Spleen (tissue), 11 donors: ENCODE measurements at regions not wholly inside any gene's neighbourhood (a gene's known extent, or its start where the extent isn't known, plus 50 kb on each side); places are given as distances from the start of the nearest gene placed in this dataset.

ENCODE experiments used
- DNase-seq: peaks from one replicate; pipeline ENCODE4 v3.0.0-alpha.2; 2020
- H3K27ac ChIP-seq, 8 donors: fragments of 200-600 bp; sonication (generic) in 7 of 8; 1 replicate in 4 of 8; 2 replicates in 4 of 8; pipeline versions ENCODE4 v1.5.0 to v1.8.0; 2016 to 2021; ENCODE audit warnings: inconsistent platforms in 4 of 8, mild to moderate bottlenecking in 4 of 8, moderate library complexity in 1 of 8
- H3K27me3 ChIP-seq, 7 donors: fragments of 200-600 bp; sonication (generic) in 6 of 7; replicated peaks in 1 of 7; 1 replicate in 4 of 7; 2 replicates in 3 of 7; pipeline versions ENCODE4 v1.5.0 to v1.8.0; 2016 to 2021; ENCODE audit warnings: inconsistent platforms in 3 of 7, mild to moderate bottlenecking in 1 of 7
- H3K36me3 ChIP-seq, 6 donors: fragments of 200-600 bp; sonication (generic) in 5 of 6; 1 replicate in 4 of 6; 2 replicates in 2 of 6; pipeline versions ENCODE4 v1.5.0 to v1.8.0; 2016 to 2021; ENCODE audit warnings: inconsistent platforms in 2 of 6
- H3K4me1 ChIP-seq, 6 donors: fragments of 200-600 bp; sonication (generic) in 5 of 6; 1 replicate in 3 of 6; 2 replicates in 3 of 6; pipeline versions ENCODE4 v1.5.0 to v1.8.0; 2016 to 2021; ENCODE audit warnings: inconsistent platforms in 3 of 6
- H3K4me3 ChIP-seq, 8 donors: fragments of 200-600 bp; sonication (generic) in 7 of 8; 1 replicate in 4 of 8; 2 replicates in 4 of 8; pipeline versions ENCODE4 v1.5.0 to v1.8.0; 2016 to 2021; ENCODE audit warnings: inconsistent platforms in 4 of 8, mild to moderate bottlenecking in 4 of 8, moderate library complexity in 2 of 8
- H3K9me3 ChIP-seq, 8 donors: fragments of 200-600 bp; sonication (generic) in 7 of 8; 1 replicate in 4 of 8; 2 replicates in 4 of 8; pipeline versions ENCODE4 v1.5.0 to v1.8.0; 2016 to 2021; ENCODE audit warnings: inconsistent platforms in 4 of 8
- CTCF ChIP-seq, 11 experiments: fragments of 200-600 bp in 7 of 11; fragments of 450-650 bp in 4 of 11; sonication (generic) in 4 of 11; IDR thresholded peaks in 8 of 11; conservative IDR thresholded peaks in 3 of 11; 1 replicate in 7 of 11; 2 replicates in 4 of 11; pipeline versions ENCODE4 v1.4.0 to v1.8.0; 2016 to 2021; ENCODE audit warnings: antibody characterized with exemption in 11 of 11, inconsistent platforms in 4 of 11, mild to moderate bottlenecking in 1 of 11
- POLR2A ChIP-seq, 3 donors: fragments of 450-650 bp; IDR thresholded peaks; one replicate each; pipeline ENCODE4 v1.5.1; 2017; ENCODE audit warnings: antibody characterized with exemption in 3 of 3, mild to moderate bottlenecking in 1 of 3
- POLR2AphosphoS5 ChIP-seq, 3 donors: sonication (generic); formaldehyde crosslinking; IDR thresholded peaks; one replicate each; pipeline ENCODE4 v1.5.1; 2017; ENCODE audit warnings: antibody characterized with exemption in 3 of 3
- WGBS, 5 donors: extraction: QIAGEN DNeasy Blood & Tissue Kit in 3 of 5; methylation state at CpG; one replicate each; pipeline versions ENCODE4 v1.1.5 to v1.1.7; 2013 to 2018; 5-methylcytosine and 5-hydroxymethylcytosine counted together
- intact Hi-C: fragments of 100-400 bp; cut with DNase I; formaldehyde crosslinking; loops from one replicate; pipeline ENCODE4 v1.15.0; 2023; ENCODE audit warnings: low total_unique reads
- donor health status: healthy with polysubstance abuse.
- donor health status: DM: no; HTN: no; CAD: no; lungs with moderate emphysema.
- donor health status: DM: no; HTN: no; CAD: no.
- donor health status: Bipolar disorder and iron deficiency.
- donor health status: healthy.
- donor health status: DM: no; HTN: no; CAD: no.
- donor health status: DM: yes; HTN: yes; CAD: no.

GRCh38 chr9:2355697-2355983 lies 265.9 kb upstream of the VLDLR start:
- no peak overlapping the region for H3K4me3 ChIP-seq
- no peak overlapping the region for H3K27ac ChIP-seq
- no peak for TF ChIP-seq POLR2A (IDR thresholded peaks at IDR 0.05)
- no peak for TF ChIP-seq POLR2AphosphoS5 (IDR thresholded peaks at IDR 0.05)
- TF ChIP-seq CTCF (IDR thresholded peaks at IDR 0.05 in 8 of 11, conservative IDR thresholded peaks at IDR 0.05 in 3 of 11): no peak
- H3K27me3 ChIP-seq: peaks cover 0 to 5% (median 0%) of the 10 kb centered on the region in 7 donors
- H3K4me1 ChIP-seq: no peaks in the 10 kb centered on the region
- H3K36me3 ChIP-seq: no peaks in the 10 kb centered on the region
- WGBS, 5 donors: 59 to 75% (median 69%) methylated on average over 7 of the region's 7 CpGs
- intact Hi-C loops: no loop called here
- H3K9me3 ChIP-seq: no peaks in the 10 kb centered on the region
- no peak for DNase-seq

GRCh38 chr9:2356041-2356790 lies 265.4 kb upstream of the VLDLR start:
- H3K4me1 ChIP-seq: no peaks in the 10 kb centered on the region
- DNase-seq: no peak
- no peaks in the 10 kb centered on the region for H3K36me3 ChIP-seq
- WGBS, 5 donors: 83 to 96% (median 87%) methylated on average over 8 of the region's 8 CpGs
- H3K27me3 ChIP-seq: peaks cover 0 to 5% (median 0%) of the 10 kb centered on the region in 7 donors
- intact Hi-C loops: no loop called here
- TF ChIP-seq CTCF (IDR thresholded peaks at IDR 0.05 in 8 of 11, conservative IDR thresholded peaks at IDR 0.05 in 3 of 11) (no peak), POLR2A (IDR thresholded peaks at IDR 0.05) (no peak), POLR2AphosphoS5 (IDR thresholded peaks at IDR 0.05) (no peak)
- H3K4me3 ChIP-seq: no peak overlapping the region
- no peaks in the 10 kb centered on the region for H3K9me3 ChIP-seq
- no peak overlapping the region for H3K27ac ChIP-seq

GRCh38 chr9:2359891-2360471 lies 261.6 kb upstream of the VLDLR start:
- Histone ChIP-seq H3K4me3 (no peak overlapping the region), H3K36me3 (no peaks in the 10 kb centered on the region), H3K27ac (no peak overlapping the region), H3K4me1 (no peaks in the 10 kb centered on the region), H3K27me3 (peaks cover 0 to 5% (median 0%) of the 10 kb centered on the region in 7 donors), H3K9me3 (no peaks in the 10 kb centered on the region)
- intact Hi-C loops: no loop called here
- 67 to 74% (median 69%) methylated on average over 3 of the region's 3 CpGs for WGBS, 5 donors
- DNase-seq: no peak
- TF ChIP-seq POLR2AphosphoS5 (IDR thresholded peaks at IDR 0.05) (no peak), CTCF (IDR thresholded peaks at IDR 0.05 in 8 of 11, conservative IDR thresholded peaks at IDR 0.05 in 3 of 11) (no peak), POLR2A (IDR thresholded peaks at IDR 0.05) (no peak)

- Histone ChIP-seq H3K4me1 (no peaks in the 10 kb centered on the region), H3K4me3 (no peak overlapping the region), H3K9me3 (no peaks in the 10 kb centered on the region), H3K27me3 (peaks cover 0 to 5% (median 0%) of the 10 kb centered on the region in 7 donors), H3K36me3 (no peaks in the 10 kb centered on the region), H3K27ac (no peak overlapping the region)
- TF ChIP-seq CTCF (IDR thresholded peaks at IDR 0.05 in 8 of 11, conservative IDR thresholded peaks at IDR 0.05 in 3 of 11) (no peak), POLR2A (IDR thresholded peaks at IDR 0.05) (no peak), POLR2AphosphoS5 (IDR thresholded peaks at IDR 0.05) (no peak)
- DNase-seq: no peak
- intact Hi-C loops: no loop called here
- WGBS, 5 donors: 82 to 87% (median 84%) methylated on average over 2 of the region's 2 CpGs
Measured at GRCh38 chr9:2362150-2362549, 259.4 kb upstream of the VLDLR start.
